Tibial artery (tissue), 4 donors: ENCODE measurements at regions not wholly inside any gene's neighbourhood (a gene's known extent, or its start where the extent isn't known, plus 50 kb on each side); places are given as distances from the start of the nearest gene placed in this dataset.
"Not testable (repeated sequence)": the region's sequence is repeated elsewhere in the genome, so short reads cannot be mapped to it uniquely, and the experiment has no call there.

Experiments used
- DNase-seq, 2 donors: peaks; one replicate each; pipeline ENCODE4 v3.0.0-alpha.2; 2019
- H3K27ac ChIP-seq, 2 donors: fragments of 200-600 bp; sonication (generic) in 1 of 2; 1 replicate in 1 of 2; 2 replicates in 1 of 2; pipeline ENCODE4 v1.5.1; 2018 to 2019; ENCODE audit warnings: mild to moderate bottlenecking in 1 of 2
- H3K27me3 ChIP-seq, 2 donors: fragments of 200-600 bp; sonication (generic) in 1 of 2; one replicate each; pipeline versions ENCODE4 v1.5.1 to v1.6.0; 2016 to 2019
- H3K36me3 ChIP-seq, 3 donors: fragments of 200-600 bp; sonication (generic) in 2 of 3; one replicate each; pipeline ENCODE4 v1.5.1; 2016 to 2019; ENCODE audit warnings: mild to moderate bottlenecking in 2 of 3
- H3K4me1 ChIP-seq, 4 donors: fragments of 200-600 bp; sonication (generic) in 2 of 4; 1 replicate in 3 of 4; 2 replicates in 1 of 4; pipeline ENCODE4 v1.5.1; 2016 to 2019
- H3K4me3 ChIP-seq, 2 donors: fragments of 200-600 bp; sonication (generic) in 1 of 2; 1 replicate in 1 of 2; 2 replicates in 1 of 2; pipeline ENCODE4 v1.5.1; 2018 to 2019; ENCODE audit warnings: mild to moderate bottlenecking in 2 of 2
- H3K9me3 ChIP-seq, 3 donors: fragments of 200-600 bp; sonication (generic) in 1 of 3; one replicate each; pipeline ENCODE4 v1.5.1; 2016 to 2019
- CTCF ChIP-seq, 2 experiments: fragments of 200-600 bp in 1 of 2; fragments of 450-650 bp in 1 of 2; IDR thresholded peaks; one replicate each; pipeline ENCODE4 v1.5.1; 2017 to 2019; ENCODE audit warnings: antibody characterized with exemption in 2 of 2, mild to moderate bottlenecking in 1 of 2, moderate library complexity in 1 of 2
- intact Hi-C: fragments of 100-400 bp; cut with DNase I; formaldehyde crosslinking; loops from one replicate; pipeline ENCODE4 v1.15.0; 2023; ENCODE audit warnings: low total_unique reads

- H3K4me1 ChIP-seq: no peaks in the 10 kb centered on the region
- TF ChIP-seq CTCF (IDR thresholded peaks at IDR 0.05): no peak
- no peaks in the 10 kb centered on the region for H3K36me3 ChIP-seq
- H3K27me3 ChIP-seq: no peaks in the 10 kb centered on the region
- intact Hi-C loops: no loop called here
- H3K27ac ChIP-seq: no peak overlapping the region
- no peak for DNase-seq
- H3K4me3 ChIP-seq: no peak overlapping the region
- H3K9me3 ChIP-seq: peaks cover 0 to 4% (median 0%) of the 10 kb centered on the region in 3 donors
Observed at GRCh38 chr6:51161752-51162151, 343.1 kb downstream of the TFAP2B start.

DNA sequence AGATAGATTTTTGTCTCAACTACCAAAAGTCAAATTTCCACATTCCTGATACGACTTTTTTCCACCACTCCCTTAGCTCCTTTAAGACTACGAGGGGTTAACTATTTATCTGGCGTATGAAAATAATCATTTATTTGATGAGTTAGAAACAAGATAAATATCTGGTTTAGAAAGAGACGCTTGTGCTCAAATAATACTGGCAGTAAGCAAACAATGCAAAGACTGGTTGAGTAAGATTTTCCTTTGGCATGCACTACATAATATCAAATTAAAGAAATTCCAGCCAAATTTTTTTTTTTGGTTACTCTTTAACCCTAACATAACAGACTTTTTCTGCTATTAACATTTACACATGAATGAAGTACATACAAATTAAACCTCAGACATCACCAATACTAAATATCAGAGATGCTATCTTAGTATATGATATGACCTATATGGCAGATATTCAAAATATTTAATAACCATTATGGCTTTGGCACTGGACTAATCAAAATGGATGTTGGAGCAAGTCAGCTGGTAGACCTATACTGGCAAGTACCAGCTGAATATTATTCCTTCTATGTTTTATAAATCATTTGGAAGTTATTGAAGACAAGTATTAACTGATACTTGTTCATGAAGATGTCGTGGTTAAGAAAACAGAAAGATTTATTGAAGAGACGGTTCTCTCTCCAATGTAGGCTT lies 345.3 kb downstream of the TFAP2B start:
- Histone ChIP-seq H3K27me3 (no peaks in the 10 kb centered on the region), H3K9me3 (peaks cover 0 to 4% (median 0%) of the 10 kb centered on the region in 3 donors), H3K4me1 (no peaks in the 10 kb centered on the region), H3K4me3 (no peak overlapping the region), H3K27ac (no peak overlapping the region), H3K36me3 (no peaks in the 10 kb centered on the region)
- intact Hi-C loops: no loop called here
- no peak for TF ChIP-seq CTCF (IDR thresholded peaks at IDR 0.05)
- DNase-seq: no peak

DNA sequence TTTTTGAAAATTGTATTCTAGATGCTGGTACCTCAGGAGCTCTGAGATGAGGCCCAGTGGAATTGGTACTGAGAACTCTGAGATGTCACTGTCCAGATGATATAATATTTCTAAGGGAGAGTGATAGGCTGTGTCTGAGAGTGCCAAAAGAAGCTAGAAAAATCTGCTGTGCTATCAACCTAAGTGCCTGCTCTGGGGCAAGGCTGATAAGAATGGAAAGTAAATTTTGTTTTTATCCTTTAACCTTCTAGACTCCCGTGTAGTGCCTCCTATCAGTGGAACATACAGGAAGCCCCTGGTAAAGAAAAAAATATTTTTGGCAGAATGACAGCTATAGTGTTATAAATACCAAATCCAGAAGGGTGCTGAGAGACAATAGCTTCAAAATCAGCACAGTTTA lies 348.2 kb downstream of the TFAP2B start:
- H3K9me3 ChIP-seq: peaks cover 0 to 4% (median 0%) of the 10 kb centered on the region in 3 donors
- no peak for DNase-seq
- no peak for TF ChIP-seq CTCF (IDR thresholded peaks at IDR 0.05)
- H3K4me3 ChIP-seq: no peak overlapping the region
- H3K27me3 ChIP-seq: no peaks in the 10 kb centered on the region
- intact Hi-C loops: no loop called here
- no peaks in the 10 kb centered on the region for H3K4me1 ChIP-seq
- no peaks in the 10 kb centered on the region for H3K36me3 ChIP-seq
- H3K27ac ChIP-seq: no peak overlapping the region

- no peak for DNase-seq
- no peak overlapping the region for H3K4me3 ChIP-seq
- peaks cover 0 to 4% (median 0%) of the 10 kb centered on the region in 3 donors for H3K9me3 ChIP-seq
- H3K36me3 ChIP-seq: no peaks in the 10 kb centered on the region
- H3K27ac ChIP-seq: no peak overlapping the region
- no peaks in the 10 kb centered on the region for H3K27me3 ChIP-seq
- no peaks in the 10 kb centered on the region for H3K4me1 ChIP-seq
- intact Hi-C loops: no loop called here
- TF ChIP-seq CTCF (IDR thresholded peaks at IDR 0.05): no peak
Observed at GRCh38 chr6:51167468-51167867, 348.8 kb downstream of the TFAP2B start.

GRCh38 chr6:51182827-51183226 lies 364.2 kb downstream of the TFAP2B start:
- Histone ChIP-seq H3K27ac (no peak overlapping the region), H3K4me3 (no peak overlapping the region), H3K36me3 (no peaks in the 10 kb centered on the region), H3K27me3 (no peaks in the 10 kb centered on the region), H3K9me3 (no peaks in the 10 kb centered on the region), H3K4me1 (no peaks in the 10 kb centered on the region)
- no peak for TF ChIP-seq CTCF (IDR thresholded peaks at IDR 0.05)
- intact Hi-C loops: no loop called here
- DNase-seq: no peak

GRCh38 chr6:51184046-51184445 lies 365.4 kb downstream of the TFAP2B start:
- intact Hi-C loops: no loop called here
- DNase-seq: no peak

DNA sequence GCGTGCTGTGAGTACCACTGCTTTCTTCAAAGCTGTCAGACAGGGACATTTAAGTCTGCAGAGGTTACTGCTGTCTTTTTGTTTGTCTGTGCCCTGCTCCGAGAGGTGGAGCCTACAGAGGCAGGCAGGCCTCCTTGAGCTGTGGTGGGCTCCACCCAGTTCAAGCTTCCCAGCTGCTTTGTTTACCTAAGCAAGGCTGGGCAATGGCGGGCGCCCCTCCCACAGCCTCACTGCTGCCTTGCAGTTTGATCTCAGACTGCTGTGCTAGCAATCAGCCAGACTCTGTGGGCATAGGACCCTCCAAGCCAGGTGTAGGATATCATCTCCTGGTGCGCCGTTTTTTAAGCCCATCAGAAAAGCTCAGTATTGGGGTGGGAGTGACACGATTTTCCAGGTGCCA lies 374.5 kb downstream of the TFAP2B start:
- H3K27me3 ChIP-seq, DNase-seq, intact Hi-C loops, H3K9me3 ChIP-seq, H3K4me1 ChIP-seq, H3K36me3 ChIP-seq, H3K4me3 ChIP-seq, H3K27ac ChIP-seq: not testable (repeated sequence)

More at GRCh38 chr6:51184046-51184445, 365.4 kb downstream of the TFAP2B start:
- H3K27me3 ChIP-seq: no peaks in the 10 kb centered on the region
- no peak for TF ChIP-seq CTCF (IDR thresholded peaks at IDR 0.05)
- no peak overlapping the region for H3K4me3 ChIP-seq
- H3K9me3 ChIP-seq: no peaks in the 10 kb centered on the region
- no peaks in the 10 kb centered on the region for H3K4me1 ChIP-seq
- H3K27ac ChIP-seq: no peak overlapping the region
- H3K36me3 ChIP-seq: no peaks in the 10 kb centered on the region
